Activated naive CD8-positive, alpha-beta T cell treated with anti-CD3 and anti-CD28 coated beads, Interleukin-2, amount 50 U/mL, for 16 hours (primary cell): ENCODE measurements at regions not wholly inside any gene's neighbourhood (a gene's known extent, or its start where the extent isn't known, plus 50 kb on each side); places are given as distances from the start of the nearest gene placed in this dataset.
"Not testable (repeated sequence)": the region's sequence is repeated elsewhere in the genome, so short reads cannot be mapped to it uniquely, and the experiment has no call there.

Source experiments
- DNase-seq: peaks from one replicate; pipeline ENCODE4 v3.0.0-alpha.2; 2020; ENCODE audit warnings: low read depth, low spot score

DNA sequence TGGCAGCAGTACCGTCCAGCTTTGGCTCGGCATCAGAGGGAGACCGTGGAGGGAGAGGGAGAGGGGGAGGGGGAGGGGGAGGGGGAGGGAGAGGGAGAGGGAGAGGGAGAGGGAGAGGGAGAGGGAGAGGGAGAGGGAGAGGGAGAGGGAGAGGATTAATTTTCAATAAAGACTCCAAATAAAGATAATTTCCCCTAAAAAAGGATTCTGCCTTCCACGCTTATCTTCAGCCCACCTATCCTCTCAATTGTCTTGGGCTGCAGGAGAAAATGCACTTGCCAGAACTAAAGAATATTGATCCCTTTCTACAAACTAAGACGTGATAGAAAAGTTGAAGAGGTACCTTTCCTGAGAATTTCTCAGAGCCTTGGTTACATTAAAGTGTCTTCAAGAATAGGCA is 206.9 kb upstream of the CBLB start:
- DNase-seq: not testable (repeated sequence)

DNA sequence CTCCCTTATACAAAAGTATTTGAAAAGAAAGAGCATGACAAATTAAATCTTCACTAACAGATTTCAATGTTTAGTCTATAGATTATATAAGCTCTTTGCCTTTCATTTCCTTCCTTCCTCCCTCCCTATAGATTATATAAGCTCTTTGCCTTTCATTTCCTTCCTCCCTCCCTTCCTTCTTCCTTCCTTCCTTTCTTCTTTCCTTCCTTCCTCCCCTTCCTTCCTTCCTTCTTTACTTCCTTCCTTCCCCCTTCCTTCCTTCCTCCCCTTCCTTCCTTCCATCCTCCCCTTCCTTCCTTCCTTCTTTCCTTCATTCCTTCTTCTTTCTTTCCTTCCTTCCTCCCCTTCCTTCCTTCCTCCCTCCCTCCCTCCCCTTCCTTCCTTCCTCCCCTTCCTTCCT is 209.8 kb upstream of the CBLB start:
- DNase-seq: no peak

DNA sequence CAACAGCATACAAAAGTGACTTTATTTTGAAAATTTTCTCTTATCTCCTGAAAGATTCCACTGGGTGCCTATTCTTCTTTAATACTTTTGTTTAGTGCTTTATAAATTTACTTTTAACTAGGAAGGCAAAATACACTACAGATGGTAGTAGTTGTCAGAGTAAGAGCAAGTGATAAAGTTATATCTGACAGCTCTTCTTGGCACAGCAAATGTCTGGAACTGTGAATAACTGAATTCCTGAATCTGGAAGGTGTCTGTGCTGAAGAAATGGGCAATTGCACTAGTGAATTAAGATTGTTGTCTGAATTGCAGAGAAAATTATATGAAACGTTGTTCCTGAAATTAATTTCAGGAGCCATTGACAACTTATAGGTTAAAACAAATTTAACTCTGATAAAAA is 213.8 kb upstream of the CBLB start:
- DNase-seq: no peak

DNA sequence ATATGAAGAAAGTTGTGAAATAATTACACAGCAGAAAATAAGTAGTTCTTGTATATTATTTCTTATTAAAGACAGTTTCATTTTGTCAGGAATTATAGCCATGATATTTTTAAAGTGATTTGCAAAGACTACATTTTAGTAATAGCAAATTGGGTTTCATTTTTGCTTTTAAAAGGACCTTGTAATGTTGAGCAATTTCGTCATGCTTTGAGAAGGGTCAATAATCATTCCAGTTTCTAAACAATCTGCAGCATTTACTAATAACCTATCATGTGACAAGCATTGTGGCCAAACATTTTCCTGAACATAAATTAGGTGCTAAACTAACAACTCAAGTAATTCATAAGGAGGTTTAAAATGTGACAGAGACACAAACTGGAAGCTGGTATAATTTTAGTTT is 214.4 kb upstream of the CBLB start:
- no peak for DNase-seq

DNA sequence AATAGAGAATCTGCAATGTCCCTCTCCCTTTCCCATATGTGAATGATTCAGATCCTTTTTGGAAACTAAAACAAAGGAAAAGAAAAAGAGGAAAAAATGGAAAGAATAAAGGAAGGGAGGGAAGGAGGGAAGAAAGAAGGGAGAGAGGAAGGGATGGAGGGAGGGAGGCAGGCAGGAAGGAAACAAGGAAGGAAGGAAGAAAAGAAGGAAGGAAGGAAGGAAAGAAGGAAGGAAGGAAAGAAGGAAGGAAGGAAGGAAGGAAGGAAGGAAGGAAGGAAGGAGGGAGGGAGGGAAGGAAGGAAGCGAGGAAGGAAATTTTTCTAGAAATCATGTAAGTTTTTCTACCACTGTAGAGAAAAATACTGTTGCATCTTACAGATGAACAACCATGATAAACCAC is 215.0 kb upstream of the CBLB start:
- no peak for DNase-seq

DNA sequence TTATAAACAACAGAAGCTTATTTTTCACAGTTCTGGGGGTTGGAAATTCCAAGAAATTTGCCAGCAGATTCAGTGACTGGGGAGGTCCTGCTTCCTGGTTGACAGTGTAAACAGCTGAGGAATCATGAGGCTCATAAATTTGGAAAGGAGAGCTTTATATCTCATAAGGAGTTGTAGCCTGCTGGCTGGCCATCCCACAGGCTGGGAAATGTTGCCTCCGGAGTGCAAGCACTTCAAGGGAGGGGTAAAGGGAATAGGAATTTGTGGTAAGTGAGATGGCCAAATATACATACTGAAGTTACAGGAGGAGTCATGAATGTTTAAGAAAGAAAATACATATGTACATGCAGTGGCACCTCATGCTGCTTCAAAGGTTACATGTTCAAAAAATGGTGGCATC is 217.2 kb upstream of the CBLB start:
- DNase-seq: no peak

DNA sequence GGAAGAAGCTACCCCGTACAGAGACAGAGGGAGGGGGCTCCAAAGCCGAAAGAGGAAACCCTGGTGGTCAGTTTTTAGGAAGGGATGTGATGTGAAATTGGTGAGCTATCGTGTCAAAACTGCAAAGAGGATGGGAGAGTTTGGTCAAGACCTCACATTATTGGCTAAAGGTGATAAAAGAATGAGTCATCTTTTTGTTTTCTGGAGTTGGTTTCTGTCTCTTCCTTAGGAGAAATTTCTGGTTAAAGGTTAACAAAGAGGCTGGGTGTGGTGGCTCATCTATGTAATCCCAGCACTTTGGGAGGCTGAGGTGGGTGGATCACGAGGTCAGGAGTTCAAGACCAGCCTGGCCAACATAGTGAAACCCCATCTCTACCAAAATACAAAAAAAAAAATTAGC is 217.8 kb upstream of the CBLB start:
- DNase-seq: no peak

DNA sequence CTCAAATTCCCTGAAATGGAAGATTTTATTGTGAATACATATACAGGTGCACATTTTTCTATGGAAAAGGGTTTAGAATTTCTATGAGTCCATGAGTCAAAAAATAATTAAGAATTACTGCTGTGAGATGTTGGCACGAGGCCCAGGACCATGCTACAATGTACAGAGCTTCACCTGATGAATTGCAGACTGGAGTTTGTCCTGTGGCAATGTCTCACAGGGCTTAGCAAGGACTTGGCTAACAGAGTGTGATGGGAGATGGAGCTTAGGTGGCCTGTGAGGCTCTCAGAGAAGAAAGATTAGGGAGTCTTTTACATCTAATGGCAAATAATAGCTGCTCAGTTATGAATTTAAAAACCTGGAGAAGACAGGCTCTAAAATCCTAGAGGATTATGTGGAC is 219.5 kb upstream of the CBLB start:
- no peak for DNase-seq

DNA sequence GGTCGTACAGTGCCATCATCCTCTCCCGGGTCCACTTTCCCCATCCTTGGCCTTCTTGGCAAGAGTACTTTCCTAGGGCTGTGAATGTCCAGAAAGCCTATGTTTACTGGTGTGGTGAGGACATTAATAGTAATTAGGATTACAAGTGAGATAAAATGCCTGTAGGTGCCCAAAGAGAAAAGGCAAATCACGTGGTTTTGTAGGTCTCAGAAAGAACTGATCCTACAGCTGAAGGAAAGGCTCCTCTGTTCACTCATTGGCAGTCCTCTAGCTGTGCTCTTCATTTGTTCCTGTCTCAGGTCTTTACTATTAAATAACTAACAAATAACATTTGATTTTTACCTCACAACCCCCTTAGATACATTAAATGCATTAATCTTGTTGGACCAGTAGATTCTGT is 220.1 kb upstream of the CBLB start:
- no peak for DNase-seq

DNA sequence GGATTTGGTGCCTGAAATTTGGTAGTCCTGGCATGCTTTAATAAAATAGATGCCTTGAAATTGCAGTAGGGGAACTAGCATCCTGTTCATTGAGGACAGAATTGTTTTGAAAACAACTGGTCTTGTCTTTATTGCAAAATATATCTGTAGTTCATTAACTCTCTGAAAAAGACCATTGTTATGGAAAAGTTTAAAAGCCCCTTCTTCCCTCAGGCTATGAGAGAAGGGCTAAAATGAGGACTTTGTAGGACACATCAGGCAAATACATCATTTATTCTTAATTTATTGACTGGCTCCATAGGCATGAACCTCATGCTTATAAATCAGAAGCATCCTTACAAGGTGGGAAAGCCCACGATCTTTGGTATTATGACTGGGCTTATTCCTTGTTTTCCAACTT is 221.0 kb upstream of the CBLB start:
- no peak for DNase-seq

DNA sequence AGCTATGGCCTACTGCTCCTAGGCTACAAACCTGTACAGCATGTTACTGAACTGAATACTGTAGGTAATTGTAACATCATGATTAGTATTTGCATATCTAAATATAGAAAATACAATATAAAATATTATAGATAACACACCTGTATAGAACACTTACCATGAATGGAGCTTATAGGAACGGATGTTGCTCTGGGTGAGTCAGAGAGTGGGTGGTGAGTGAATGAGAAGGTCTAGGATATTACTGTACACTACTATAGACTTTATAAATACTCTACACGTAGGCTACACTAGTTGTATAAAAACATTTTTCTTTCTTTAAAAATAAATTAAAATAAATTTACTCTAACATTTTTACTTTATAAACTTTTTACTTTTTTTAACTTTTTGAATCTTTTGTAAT is 224.0 kb upstream of the CBLB start:
- no peak for DNase-seq

DNA sequence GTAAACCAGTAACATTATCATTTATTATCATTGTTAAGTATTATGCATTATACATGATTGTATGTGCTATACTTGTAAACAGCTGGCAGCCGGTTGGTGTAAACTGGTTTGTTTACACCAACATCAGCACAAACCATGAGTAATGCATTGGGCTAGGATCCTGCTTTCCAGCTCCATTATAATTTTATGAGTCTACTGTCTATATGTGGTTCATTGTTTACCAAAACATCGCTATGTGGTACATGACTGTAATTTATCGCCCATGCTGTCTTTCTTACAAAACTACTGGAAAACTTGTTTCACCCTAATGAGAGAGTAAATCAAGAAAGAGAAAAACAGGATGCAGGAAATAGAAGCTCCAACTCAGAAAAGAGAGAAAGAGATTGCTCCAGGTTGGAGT is 224.8 kb upstream of the CBLB start:
- DNase-seq: no peak

DNA sequence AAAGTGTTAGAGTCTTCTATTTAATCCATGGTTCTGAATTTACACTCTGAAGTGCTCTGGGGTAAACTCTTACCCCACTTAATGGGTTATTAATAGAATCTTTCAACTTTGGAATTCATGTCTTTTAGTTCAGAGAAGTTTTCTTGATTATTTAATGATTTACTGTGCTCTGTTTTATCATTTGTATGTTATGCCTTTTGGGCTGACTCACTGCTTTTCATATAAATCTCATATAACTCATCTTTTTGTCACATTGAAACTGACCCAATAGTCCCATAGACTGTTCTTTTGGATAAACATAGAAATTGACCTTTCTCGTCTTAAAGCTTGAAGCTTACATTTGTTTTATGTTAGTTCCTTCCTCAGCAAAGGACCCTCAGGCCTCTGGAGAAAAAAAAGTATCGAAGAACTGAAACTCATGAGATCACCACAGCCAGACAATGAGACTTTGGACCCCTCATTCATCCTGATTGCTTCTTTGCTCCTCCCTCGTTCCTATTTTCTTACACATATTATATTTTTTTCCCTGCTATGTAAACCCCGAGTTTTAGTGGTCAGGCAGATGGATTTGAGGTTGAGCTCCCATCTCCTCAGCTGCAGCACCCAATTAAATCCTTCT is 229.1 kb upstream of the CBLB start:
- no peak for DNase-seq

DNA sequence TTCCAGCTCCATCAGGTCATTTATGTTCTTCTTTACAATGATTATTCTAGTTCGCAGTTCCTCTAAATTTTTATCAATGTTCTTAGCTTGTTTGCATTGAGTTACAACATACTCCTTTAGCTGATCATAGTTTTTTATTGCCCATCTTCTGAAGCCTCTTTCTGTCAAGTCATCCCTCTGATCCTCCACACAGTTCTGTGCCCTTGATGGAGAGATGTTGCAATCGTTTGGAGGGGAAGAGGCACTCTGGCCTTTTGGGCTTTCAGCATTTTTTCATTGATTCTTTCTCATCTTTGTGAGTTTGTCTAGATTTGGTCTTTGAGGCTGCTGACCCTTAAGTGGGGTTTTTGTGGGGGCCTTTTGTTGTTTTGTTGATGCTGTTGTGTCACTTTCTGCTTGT is 234.6 kb upstream of the CBLB start:
- DNase-seq: no peak

DNA sequence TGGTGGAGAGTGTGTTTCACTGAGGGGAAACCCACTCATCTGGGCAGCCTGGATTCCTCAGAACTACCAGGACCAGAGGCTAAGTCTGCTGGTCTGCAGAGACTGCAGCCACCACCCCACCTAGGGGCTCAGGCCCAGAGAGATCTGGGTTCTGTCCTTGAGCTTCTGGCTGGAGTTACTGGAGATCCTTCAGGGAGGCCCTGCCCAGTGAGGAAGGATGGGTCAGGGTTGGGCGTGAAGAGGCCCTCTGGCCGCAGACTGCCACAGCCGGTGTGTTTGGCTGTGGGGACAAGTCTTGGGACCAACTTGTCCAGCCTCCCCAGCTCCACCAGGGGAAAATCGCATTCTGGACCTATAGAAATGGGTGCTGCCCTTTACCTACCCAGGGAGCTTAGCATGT is 235.3 kb upstream of the CBLB start:
- DNase-seq: no peak

DNA sequence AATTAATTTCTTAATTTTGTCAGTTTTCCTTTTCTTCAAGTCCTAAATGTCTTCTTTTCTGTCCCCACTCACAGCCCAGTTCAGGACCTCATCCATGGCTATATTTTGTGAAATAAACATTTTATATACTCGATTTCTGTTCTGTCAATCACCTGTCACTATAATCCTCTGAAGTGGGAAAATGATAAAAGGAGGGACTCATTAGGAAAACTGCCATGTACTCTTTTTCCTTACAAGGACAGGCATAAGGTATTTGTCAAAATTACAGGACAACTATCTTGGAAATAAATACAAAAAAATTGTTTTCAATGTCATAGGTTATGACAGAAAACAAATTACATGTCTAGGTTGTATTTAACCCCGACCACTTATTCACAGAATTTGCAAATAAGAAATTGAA is 240.1 kb upstream of the CBLB start:
- no peak for DNase-seq

DNA sequence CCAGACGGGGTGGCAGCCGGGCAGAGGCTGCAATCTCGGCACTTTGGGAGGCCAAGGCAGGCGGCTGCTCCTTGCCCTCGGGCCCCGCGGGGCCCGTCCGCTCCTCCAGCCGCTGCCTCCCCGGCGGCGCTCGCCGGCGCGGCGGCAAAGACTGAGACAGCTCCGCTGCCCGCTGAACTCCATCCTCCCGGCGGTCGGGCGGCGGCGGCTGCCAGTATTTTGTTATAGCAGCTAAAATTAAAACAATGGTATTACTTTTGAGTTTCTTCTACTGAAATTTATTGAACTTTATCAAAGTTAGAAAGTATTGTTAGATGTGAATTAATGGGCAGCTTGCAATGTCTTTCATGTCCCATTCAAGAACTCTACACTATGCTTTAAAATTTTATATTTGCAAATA is 243.7 kb upstream of the CBLB start:
- DNase-seq: not testable (repeated sequence)

DNA sequence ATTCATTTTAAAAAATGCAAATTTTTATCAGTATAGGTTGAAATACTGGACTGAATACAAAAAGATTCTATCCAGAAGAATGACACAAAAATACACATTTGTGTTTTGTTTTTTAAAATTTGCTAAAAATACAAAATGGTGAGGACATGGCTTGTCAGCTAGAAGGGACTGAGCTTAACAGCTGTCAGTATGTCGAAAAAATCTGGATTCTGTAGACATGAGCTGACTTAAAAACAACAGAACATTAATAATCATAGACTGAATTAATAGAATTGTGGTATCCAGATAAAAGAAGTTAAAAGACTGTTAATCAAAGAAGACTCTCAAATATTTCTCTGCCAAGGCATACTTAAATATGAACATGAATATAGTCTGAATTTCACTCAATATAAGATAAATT is 244.9 kb upstream of the CBLB start:
- DNase-seq: no peak

DNA sequence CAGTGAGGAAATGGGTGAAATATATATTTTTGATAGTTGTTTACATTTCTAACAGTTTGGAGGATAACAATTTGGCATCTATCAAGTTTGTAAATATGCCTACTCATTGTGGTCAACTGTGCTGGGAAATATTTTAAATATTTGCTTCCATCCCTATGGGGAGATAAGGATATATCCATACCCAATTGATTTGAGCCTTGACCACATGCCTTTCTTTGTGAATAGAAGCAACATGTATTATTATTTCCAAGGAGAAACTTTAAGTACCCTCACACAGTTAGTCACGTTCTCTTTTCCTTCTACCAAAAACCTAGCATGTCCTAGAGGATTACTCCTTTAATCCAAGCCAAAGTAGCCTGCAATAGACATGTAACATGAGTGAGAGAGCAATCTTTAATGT is 245.4 kb upstream of the CBLB start:
- DNase-seq: no peak

DNA sequence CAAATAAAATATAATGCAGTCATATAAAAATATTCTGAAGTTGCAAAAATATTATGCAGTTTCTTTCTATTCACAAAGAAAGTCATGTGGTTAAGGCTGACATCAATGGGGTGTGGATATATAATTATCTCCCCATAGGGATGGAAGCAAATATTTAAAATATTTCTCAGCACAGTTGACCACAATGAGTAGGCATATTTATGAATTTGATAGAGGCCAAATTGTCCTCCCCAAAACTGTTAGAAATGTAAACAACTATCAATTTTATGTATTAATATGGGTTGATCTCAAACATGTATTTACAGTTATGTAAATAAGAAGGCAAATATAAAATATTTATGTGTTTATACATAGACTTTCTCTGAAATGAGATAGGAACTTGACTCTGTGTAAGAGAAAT is 246.0 kb upstream of the CBLB start:
- DNase-seq: no peak

DNA sequence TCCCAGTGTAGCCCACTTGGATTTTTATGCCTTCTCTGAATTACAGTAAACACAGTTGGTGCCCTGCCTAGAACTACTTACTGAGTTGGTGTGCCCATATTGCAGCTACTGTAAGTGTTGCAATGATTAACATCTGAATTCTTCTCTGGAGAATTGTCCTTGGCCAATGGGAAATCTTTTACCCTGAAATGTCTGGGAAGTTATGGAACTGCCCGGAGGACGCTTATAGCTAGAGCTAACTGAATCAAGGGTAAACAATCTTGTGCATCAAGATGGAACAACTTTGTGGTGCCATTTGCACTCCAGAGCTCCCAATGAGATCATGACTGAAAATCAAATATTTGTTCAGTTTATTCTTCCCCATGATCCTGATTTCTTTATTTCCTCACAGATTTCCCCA is 246.7 kb upstream of the CBLB start:
- DNase-seq: no peak

DNA sequence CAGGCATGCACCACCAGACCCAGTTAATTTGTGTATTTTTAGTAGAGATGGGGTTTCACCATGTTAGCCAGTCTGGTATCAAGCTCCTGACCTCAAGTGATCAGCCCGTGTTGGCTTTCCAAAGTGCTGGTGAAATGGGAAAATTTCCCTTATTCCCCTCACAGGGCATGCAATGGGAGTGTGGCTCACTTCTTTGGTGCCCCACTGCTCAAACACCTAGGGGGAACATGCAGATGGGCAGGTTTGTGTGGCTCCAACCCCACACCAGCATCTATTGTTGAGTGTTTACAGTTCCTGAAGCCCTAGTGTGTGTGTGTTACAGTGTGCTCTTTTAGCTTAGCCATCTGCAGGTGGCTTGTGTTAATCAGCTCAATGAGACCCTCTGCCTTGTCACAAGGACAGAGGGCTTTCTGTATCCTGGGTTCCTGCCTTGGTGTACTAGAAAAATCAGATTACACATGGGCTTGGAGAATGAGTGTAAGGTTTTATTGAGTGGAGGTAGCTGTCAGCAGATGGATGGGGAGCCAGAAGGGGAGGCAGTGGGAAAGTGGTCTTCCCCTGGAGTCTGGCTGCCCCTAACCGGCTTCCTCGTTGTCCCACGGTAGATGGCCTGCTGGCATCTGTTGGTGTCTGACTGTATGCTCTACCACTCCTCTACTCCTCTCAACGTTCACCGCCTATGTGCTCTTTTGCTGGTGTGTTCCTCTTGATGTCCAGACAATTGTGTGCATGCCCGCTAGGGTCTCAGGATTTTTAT is 248.1 kb upstream of the CBLB start:
- DNase-seq: no peak

DNA sequence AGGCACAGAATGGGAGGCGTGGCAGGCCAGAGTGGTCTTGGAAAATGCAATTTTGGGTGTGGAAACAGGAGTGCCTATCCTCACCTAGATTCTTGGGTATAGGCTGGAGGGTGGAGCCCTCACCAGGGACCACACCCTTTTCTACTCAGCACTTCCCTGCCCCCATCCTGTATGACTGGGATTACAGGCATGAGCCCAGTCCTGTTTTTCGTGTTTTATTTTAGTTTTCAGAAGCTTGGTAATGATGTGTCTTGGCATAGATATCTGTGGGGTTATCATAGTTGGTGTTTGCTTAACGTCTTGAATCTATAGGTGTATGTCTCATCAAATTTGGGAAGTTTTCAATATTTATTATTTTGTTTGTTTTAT is 248.7 kb upstream of the CBLB start:
- no peak for DNase-seq

DNA sequence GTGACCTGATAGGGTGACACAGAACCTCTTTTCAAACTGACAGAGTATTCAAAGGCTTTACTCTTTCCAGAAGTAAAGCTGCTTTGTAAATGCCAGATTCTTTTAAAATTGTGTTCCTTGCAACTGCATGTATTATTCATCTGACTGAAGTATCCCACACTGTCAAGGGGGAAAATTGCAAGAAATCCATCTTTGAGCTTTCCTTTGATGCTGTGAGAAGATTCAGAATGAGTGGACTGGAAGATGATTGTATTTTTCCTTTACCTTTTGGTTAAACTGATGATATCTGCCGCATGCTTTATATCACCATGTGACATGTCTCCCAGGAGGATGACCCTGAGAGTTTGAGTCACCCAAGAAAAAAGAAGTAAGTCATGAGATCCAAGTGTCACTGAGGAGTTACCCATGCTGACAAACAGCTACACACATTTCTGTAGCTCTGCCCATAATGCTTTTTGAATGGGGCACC is 250.8 kb upstream of the CBLB start:
- DNase-seq: no peak
